K562 (cell line): ENCODE measurements at regions not wholly inside any gene's neighbourhood (a gene's known extent, or its start where the extent isn't known, plus 50 kb on each side); places are given as distances from the start of the nearest gene placed in this dataset.

Source experiments
- ATAC-seq: fragments of 200-7000 bp; cut with Tn5 transposase; 3 replicates; pipeline ENCODE4 v1.9.1; 2020; ENCODE audit warnings: moderate library complexity
- BruUV-seq: library from RNA; stranded (reverse); fragments of 400-500 nt; replicated peaks from 2 replicates; lab custom pipeline; 2021; lab: Mats Ljungman, UMichigan
- CTCF ChIA-PET: fragments of 300-600 bp; formaldehyde crosslinking; extraction: SDS; loops from one replicate; lab custom pipeline; 2021; ENCODE audit warnings: low intra/inter-chr PET ratio; lab: Yijun Ruan, JAX
- POLR2A ChIA-PET: fragments of 300-600, 350-650 bp; sonication (Branson Sonifier 250); formaldehyde crosslinking; extraction: SDS; loops from one replicate; lab custom pipeline; 2021; ENCODE audit warnings: antibody characterized with exemption, inconsistent platforms; lab: Yijun Ruan, JAX
- DNase-seq, 4 experiments: peaks; one replicate each; pipeline versions ENCODE4 v3.0.0 to v3.0.0-alpha.2; 2011 to 2018; ENCODE audit warnings: low spot score in 3 of 4, mixed read lengths in 3 of 4; ENCODE audit errors: extremely low read depth in 1 of 4
- FAIRE-seq: peaks from 2 replicates; lab custom pipeline; 2011; peaks lifted over from hg19 to GRCh38; lab: Jason Lieb, UNC
- H2AFZ ChIP-seq: 2 replicates; pipeline ENCODE4 v1.6.0; 2011; ENCODE audit warnings: low read depth, low read length, control low read depth, inconsistent platforms
- H3K27ac ChIP-seq: fragments of 200-600 bp; 3 replicates; pipeline ENCODE4 v1.8.0; 2011; ENCODE audit warnings: low read depth, mild to moderate bottlenecking, control low read depth, inconsistent platforms, low read length, moderate library complexity, mixed read lengths; ENCODE audit errors: extremely low read depth
- H3K27me3 ChIP-seq, 2 experiments: fragments of 300-600 bp in 1 of 2; 2 replicates in 1 of 2; 3 replicates in 1 of 2; pipeline versions ENCODE4 v1.6.0 to v1.8.0; 2011; ENCODE audit warnings: inconsistent platforms in 2 of 2, low read length in 2 of 2, mild to moderate bottlenecking in 1 of 2, mixed read lengths in 1 of 2, moderate library complexity in 1 of 2; ENCODE audit not compliant: control insufficient read depth in 2 of 2, insufficient read depth in 2 of 2
- H3K36me3 ChIP-seq: fragments of 300-600 bp; 3 replicates; pipeline ENCODE4 v1.8.0; 2011; ENCODE audit warnings: mild to moderate bottlenecking, low read length, inconsistent platforms; ENCODE audit not compliant: control insufficient read depth, insufficient read depth
- H3K4me1 ChIP-seq, 2 experiments: fragments of 200-600 bp in 1 of 2; replicated peaks in 1 of 2; 2 replicates in 1 of 2; 3 replicates in 1 of 2; pipeline versions ENCODE4 v1.5.1 to v1.8.0; 2011; ENCODE audit warnings: inconsistent platforms in 2 of 2, low read length in 2 of 2, mild to moderate bottlenecking in 1 of 2, mixed read lengths in 1 of 2, moderate library complexity in 1 of 2; ENCODE audit not compliant: control insufficient read depth in 2 of 2, insufficient read depth in 2 of 2
- H3K4me2 ChIP-seq: 2 replicates; pipeline ENCODE4 v1.6.1; 2011; ENCODE audit warnings: low read length, control low read depth, inconsistent platforms, mixed read lengths; ENCODE audit not compliant: insufficient read depth
- H3K4me3 ChIP-seq: fragments of 200-600 bp; sonication (generic), shearing (Covaris generic); 2 replicates; pipeline ENCODE4 v1.5.1; 2016; ENCODE audit warnings: control low read depth, inconsistent platforms
- H3K79me2 ChIP-seq: fragments of 200-600 bp; 3 replicates; pipeline ENCODE4 v1.8.0; 2011; ENCODE audit warnings: low read length, inconsistent platforms; ENCODE audit not compliant: control insufficient read depth, insufficient read depth
- H3K9ac ChIP-seq, 2 experiments: 2 replicates each; pipeline versions ENCODE4 v1.6.0 to v1.6.1; 2011; ENCODE audit warnings: low read depth in 2 of 2, low read length in 2 of 2, control low read depth in 1 of 2, inconsistent platforms in 1 of 2, mild to moderate bottlenecking in 1 of 2, mixed read lengths in 1 of 2; ENCODE audit not compliant: insufficient read depth in 1 of 2
- H3K9me1 ChIP-seq: one replicate; pipeline ENCODE4 v1.6.0; 2011; ENCODE audit warnings: inconsistent platforms, mild to moderate bottlenecking, low read length, moderate library complexity; ENCODE audit not compliant: control insufficient read depth, insufficient read depth
- H3K9me3 ChIP-seq: replicated peaks from 2 replicates; pipeline ENCODE4 v1.5.1; 2011; ENCODE audit warnings: low read depth, low read length, inconsistent platforms; ENCODE audit not compliant: control insufficient read depth, insufficient read depth
- H4K20me1 ChIP-seq: replicated peaks from 2 replicates; pipeline ENCODE4 v1.6.1; 2011; ENCODE audit warnings: low read length, inconsistent platforms, mixed read lengths; ENCODE audit not compliant: control insufficient read depth, insufficient read depth
- ADNP ChIP-seq: fragments of 200-800 bp; sonication (Bioruptor generic); IDR thresholded peaks from 2 replicates; pipeline ENCODE4 v1.6.1; 2016; ENCODE audit warnings: missing genetic modification characterization, missing compliant biosample characterization
- ARID2 ChIP-seq: fragments of 450-650 bp; IDR thresholded peaks from 2 replicates; pipeline ENCODE4 v1.6.1; 2017; ENCODE audit warnings: antibody characterized with exemption, mild to moderate bottlenecking
- GTF2F1 ChIP-seq: IDR thresholded peaks from 2 replicates; pipeline ENCODE4 v1.6.1; 2011; ENCODE audit warnings: low read depth, low read length, improper control_type of control experiment
- TAF9B ChIP-seq: fragments of 450-650 bp; IDR thresholded peaks from 2 replicates; pipeline ENCODE4 v1.6.1; 2018; ENCODE audit warnings: mild to moderate bottlenecking; ENCODE audit not compliant: partially characterized antibody
- ZNF592 ChIP-seq: fragments of 450-650 bp; IDR thresholded peaks from 2 replicates; pipeline ENCODE4 v1.6.1; 2017; ENCODE audit warnings: antibody characterized with exemption, mild to moderate bottlenecking
- WGBS: fragments of 100-300 bp; shearing (Covaris generic); methylation state at CpG from one replicate; pipeline ENCODE4 v1.1.6; 2016; ENCODE audit warnings: low coverage, mixed read lengths; ENCODE audit not compliant: insufficient coverage; ENCODE audit errors: missing lambda C conversion rate; 5-methylcytosine and 5-hydroxymethylcytosine counted together
- in situ Hi-C: fragments of 300-500 bp; cut with MboI; formaldehyde crosslinking; loops from 4 replicates; pipeline ENCODE4 v1.15.0; 2018; ENCODE audit warnings: inconsistent platforms, mixed read lengths
- intact Hi-C: fragments of 100-400 bp; cut with micrococcal nuclease; formaldehyde crosslinking; loops from 2 replicates; pipeline ENCODE4 v1.14.2; 2022

- Histone ChIP-seq H3K79me2 (no peaks in the 10 kb centered on the region), H3K4me3 (no peak overlapping the region), H3K4me1 (no peaks in the 10 kb centered on the region), H3K9ac (no peak overlapping the region), H3K9me1 (no peaks in the 10 kb centered on the region), H4K20me1 (no peaks in the 10 kb centered on the region), H3K36me3 (no peaks in the 10 kb centered on the region), H3K27ac (no peak overlapping the region), H3K9me3 (no peaks in the 10 kb centered on the region), H3K27me3 (no peaks in the 10 kb centered on the region), H3K4me2 (no peak overlapping the region), H2AFZ (no peak overlapping the region)
- ATAC-seq (no peak), DNase-seq (no peak), FAIRE-seq (no peak)
- in situ Hi-C loops (no loop called here), intact Hi-C loops (no loop called here)
- CTCF ChIA-PET, result no interaction called here
- 0% methylated on average over 1 of the region's 1 CpG for WGBS
- no peak for TF ChIP-seq ARID2
- no peak for TF ChIP-seq GTF2F1
- TF ChIP-seq TAF9B, result no peak
- TF ChIP-seq ZNF592, result no peak
- TF ChIP-seq ADNP (tag), result no peak
- POLR2A ChIA-PET, result no interaction called here
- BruUV-seq, result no TSS peak
Observed at GRCh38 chr10:53447576-53447975, 675.0 kb upstream of the MBL2 start.
